ENCODE measurements at regions not wholly inside any gene's neighbourhood (a gene's known extent, or its start where the extent isn't known, plus 50 kb on each side); places are given as distances from the start of the nearest gene placed in this dataset.

DNA sequence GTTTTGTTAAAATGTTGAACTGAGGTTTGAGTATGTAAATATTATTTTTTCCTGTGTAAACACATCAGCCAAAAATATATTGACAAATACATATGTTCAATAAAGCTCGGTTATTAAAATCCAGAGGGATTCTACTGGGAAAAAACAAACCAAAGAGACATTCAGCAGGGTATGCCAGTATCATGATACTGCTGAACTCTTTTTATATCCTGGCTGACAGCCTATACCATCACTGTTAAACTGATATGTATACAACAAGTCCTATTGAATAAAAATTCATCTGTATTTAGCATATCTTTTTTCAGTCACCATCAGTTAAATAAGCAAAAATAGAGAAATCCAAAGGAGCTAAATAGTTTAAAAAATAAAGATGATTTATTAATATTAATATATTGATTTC is 71.6 kb upstream of the NEO1 start:
- no peak overlapping the region for H3K27ac ChIP-seq
- H3K4me3 ChIP-seq (ENCODE audit: low read depth, low read length), result no peak overlapping the region
- TF ChIP-seq, protein P1, sequence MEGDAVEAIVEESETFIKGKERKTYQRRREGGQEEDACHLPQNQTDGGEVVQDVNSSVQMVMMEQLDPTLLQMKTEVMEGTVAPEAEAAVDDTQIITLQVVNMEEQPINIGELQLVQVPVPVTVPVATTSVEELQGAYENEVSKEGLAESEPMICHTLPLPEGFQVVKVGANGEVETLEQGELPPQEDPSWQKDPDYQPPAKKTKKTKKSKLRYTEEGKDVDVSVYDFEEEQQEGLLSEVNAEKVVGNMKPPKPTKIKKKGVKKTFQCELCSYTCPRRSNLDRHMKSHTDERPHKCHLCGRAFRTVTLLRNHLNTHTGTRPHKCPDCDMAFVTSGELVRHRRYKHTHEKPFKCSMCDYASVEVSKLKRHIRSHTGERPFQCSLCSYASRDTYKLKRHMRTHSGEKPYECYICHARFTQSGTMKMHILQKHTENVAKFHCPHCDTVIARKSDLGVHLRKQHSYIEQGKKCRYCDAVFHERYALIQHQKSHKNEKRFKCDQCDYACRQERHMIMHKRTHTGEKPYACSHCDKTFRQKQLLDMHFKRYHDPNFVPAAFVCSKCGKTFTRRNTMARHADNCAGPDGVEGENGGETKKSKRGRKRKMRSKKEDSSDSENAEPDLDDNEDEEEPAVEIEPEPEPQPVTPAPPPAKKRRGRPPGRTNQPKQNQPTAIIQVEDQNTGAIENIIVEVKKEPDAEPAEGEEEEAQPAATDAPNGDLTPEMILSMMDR (IDR thresholded peaks at IDR 0.05; ENCODE audit: low read depth, low read length, missing control alignments), result no peak
- H3K36me3 ChIP-seq (replicated peaks), result no peaks in the 10 kb centered on the region
- no peaks in the 10 kb centered on the region for H3K27me3 ChIP-seq (replicated peaks)
- in situ Hi-C loops (cut with HindIII; ENCODE audit: low pct_ligation_motif_present, low sequenced_read_pairs), result no loop called here
- DNase-seq, result no peak

DNA sequence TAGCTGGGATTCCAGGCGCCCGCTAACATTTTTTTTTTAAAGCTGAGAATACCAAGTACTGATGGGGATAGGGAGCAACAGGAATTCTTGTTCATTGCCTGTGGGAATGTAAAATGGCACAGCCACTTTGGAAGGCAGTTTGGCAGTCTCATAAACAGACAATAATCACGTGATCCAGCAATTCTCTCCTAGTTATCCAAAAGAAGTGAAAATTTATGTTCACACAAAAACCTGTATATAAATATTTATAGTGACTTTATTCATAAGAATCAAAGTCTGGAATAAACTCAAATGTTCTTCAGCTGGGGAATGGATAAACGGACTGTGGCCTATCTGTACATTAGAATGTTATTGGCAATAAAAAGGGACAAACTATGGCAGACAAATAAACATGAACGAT is 72.5 kb upstream of the NEO1 start:
- H3K27ac ChIP-seq, result no peak overlapping the region
- TF ChIP-seq, protein P1 (IDR thresholded peaks at IDR 0.05; ENCODE audit: low read depth, low read length, missing control alignments), result no peak
- H3K4me3 ChIP-seq (ENCODE audit: low read depth, low read length), result no peak overlapping the region
- H3K36me3 ChIP-seq (replicated peaks), result no peaks in the 10 kb centered on the region
- in situ Hi-C loops (cut with HindIII; ENCODE audit: low pct_ligation_motif_present, low sequenced_read_pairs), result no loop called here
- H3K27me3 ChIP-seq (replicated peaks), result no peaks in the 10 kb centered on the region
- no peak for DNase-seq

DNA sequence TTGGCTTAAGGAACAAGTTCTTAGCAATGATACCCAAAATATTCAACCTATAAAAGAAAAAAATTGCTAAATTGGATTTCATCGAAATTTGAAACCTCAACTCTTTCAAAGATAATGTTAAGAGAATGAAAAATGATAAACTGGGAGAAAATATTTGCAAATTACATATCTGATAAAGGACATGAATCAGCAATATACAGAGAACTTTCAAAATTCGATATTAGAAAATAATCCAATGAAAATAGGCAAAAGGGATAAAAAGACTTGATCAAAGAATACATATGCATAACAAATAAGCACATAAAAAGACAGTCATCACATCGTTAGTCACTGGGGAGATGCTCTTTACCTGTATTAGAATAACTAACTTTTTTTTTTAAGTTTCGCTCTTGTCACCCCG is 73.0 kb upstream of the NEO1 start:
- H3K27me3 ChIP-seq (replicated peaks), result no peaks in the 10 kb centered on the region
- in situ Hi-C loops (cut with HindIII; ENCODE audit: low pct_ligation_motif_present, low sequenced_read_pairs), result no loop called here
- no peak overlapping the region for H3K27ac ChIP-seq
- H3K4me3 ChIP-seq (ENCODE audit: low read depth, low read length), result no peak overlapping the region
- no peak for DNase-seq
- no peaks in the 10 kb centered on the region for H3K36me3 ChIP-seq (replicated peaks)
- TF ChIP-seq, protein P1 (IDR thresholded peaks at IDR 0.05; ENCODE audit: low read depth, low read length, missing control alignments), result no peak

DNA sequence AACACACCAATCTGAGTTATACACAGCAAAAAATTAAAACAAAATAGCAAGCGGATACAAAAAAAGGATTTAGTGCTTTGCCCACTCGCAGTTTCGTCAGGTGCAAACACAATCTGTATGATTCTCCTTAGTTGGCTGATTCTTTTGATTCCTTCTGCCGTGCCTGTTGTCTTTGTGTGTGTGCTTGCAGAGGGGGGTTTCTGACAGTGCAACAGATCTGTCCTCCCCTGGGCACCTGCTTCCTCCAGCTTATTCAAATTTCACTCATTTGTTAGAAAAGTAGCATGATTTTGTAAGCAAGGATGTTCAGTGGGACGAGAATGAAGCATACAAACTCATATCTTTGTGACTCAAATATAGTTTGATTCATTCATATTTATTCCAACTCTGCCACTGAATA is 74.0 kb upstream of the NEO1 start:
- Histone ChIP-seq H3K36me3 (replicated peaks) (no peaks in the 10 kb centered on the region), H3K4me3 (ENCODE audit: low read depth, low read length) (no peak overlapping the region), H3K27me3 (replicated peaks) (no peaks in the 10 kb centered on the region), H3K27ac (no peak overlapping the region)
- TF ChIP-seq, protein P1 (IDR thresholded peaks at IDR 0.05; ENCODE audit: low read depth, low read length, missing control alignments), result no peak
- no peak for DNase-seq
- in situ Hi-C loops (cut with HindIII; ENCODE audit: low pct_ligation_motif_present, low sequenced_read_pairs), result no loop called here

DNA sequence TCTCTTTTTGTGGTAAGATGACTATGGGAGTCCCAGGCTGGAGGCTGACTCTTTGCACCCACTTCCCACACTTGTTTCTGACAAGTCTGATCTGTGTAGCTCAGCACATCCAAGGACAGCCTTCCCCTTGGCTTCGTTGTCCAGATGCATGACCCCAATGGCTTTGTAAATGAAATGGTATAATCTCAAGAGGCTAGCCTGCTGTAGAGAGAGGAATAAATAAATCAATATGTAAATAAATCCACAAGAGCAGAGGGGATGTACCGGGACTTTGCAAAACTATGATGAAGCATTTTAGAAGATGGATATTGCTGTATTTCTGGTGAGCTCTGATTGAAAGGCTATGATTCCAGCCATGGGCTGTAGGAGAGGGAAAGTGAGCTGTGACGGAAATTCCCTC is 79.9 kb upstream of the NEO1 start:
- Histone ChIP-seq H3K36me3 (replicated peaks) (no peaks in the 10 kb centered on the region), H3K27ac (no peak overlapping the region), H3K4me3 (ENCODE audit: low read depth, low read length) (no peak overlapping the region), H3K27me3 (replicated peaks) (no peaks in the 10 kb centered on the region)
- TF ChIP-seq, protein P1 (IDR thresholded peaks at IDR 0.05; ENCODE audit: low read depth, low read length, missing control alignments), result no peak
- no peak for DNase-seq
- in situ Hi-C loops (cut with HindIII; ENCODE audit: low pct_ligation_motif_present, low sequenced_read_pairs), result no loop called here

DNA sequence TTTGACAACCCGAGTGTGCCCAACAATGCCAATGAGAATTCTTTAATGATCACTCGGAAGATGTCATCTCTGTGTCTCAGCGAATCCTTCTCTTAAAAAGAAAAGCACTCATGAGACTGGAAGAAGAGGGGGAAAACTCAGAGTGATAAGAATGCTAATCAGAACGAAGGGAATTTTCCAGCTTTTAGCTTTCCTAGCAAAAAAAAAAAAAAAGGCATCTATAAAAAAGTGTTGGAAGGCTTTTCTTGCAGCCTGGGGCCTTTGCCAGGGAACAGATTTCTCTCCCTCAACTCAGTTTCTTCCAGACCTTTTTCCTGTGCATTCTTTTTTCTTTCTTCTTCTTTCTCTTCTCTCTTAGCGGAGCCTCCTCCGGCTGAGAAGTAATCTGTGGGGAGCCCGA is 80.5 kb upstream of the NEO1 start:
- no peaks in the 10 kb centered on the region for H3K27me3 ChIP-seq (replicated peaks)

More for the DNA sequence above, 80.5 kb upstream of the NEO1 start:
- H3K4me3 ChIP-seq (ENCODE audit: low read depth, low read length), result no peak overlapping the region
- no peak overlapping the region for H3K27ac ChIP-seq
- in situ Hi-C loops (cut with HindIII; ENCODE audit: low pct_ligation_motif_present, low sequenced_read_pairs), result no loop called here
- TF ChIP-seq, protein P1 (IDR thresholded peaks at IDR 0.05; ENCODE audit: low read depth, low read length, missing control alignments), result no peak
- no peak for DNase-seq
- H3K36me3 ChIP-seq (replicated peaks), result no peaks in the 10 kb centered on the region
